ENCODE measurements at regions not wholly inside any gene's neighbourhood (a gene's known extent, or its start where the extent isn't known, plus 50 kb on each side); places are given as distances from the start of the nearest gene placed in this dataset.

DNA sequence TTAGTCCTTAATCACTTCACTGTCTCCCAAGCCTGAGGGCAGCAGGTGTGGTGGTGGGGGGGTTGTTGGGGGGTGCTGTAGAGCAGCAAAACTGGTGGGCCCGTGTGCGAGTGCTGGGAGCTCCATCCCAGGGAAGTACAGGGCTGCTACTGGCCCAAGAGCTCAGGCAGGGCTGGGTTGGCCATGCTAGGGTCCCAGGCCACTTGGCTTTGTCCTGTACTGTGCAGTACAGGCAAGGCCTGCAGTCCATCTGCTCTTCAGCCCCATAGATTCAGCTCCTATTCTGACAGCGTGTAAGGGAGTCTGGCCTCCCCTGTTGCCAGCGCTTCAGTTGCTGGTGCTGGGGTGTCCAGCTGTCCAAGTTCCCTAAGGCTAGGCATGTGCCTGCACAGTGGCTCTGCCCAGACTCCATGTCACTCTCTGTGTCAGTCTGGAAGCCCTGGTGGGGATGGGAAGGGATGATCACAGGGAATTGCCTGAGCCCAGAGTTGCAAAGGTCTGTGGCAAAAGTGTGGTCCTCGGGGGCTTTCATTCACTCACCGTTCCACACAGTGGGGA, 1261.7 kb downstream of the EFNB2 start:
- no peak overlapping the region for H3K4me3 ChIP-seq
- no peak for DNase-seq
- H3K4me1 ChIP-seq, result no peaks in the 10 kb centered on the region
- no peaks in the 10 kb centered on the region for H3K36me3 ChIP-seq
- no peak overlapping the region for H3K27ac ChIP-seq
- no peak for TF ChIP-seq CTCF (IDR thresholded peaks at IDR 0.05)
- TF ChIP-seq POLR2A (IDR thresholded peaks at IDR 0.05), result no peak
- H3K27me3 ChIP-seq, result no peaks in the 10 kb centered on the region
- intact Hi-C loops (cut with DNase I; ENCODE audit: low total_unique reads), result no loop called here
- no peaks in the 10 kb centered on the region for H3K9me3 ChIP-seq

- Histone ChIP-seq H3K4me1 (no peaks in the 10 kb centered on the region), H3K27me3 (no peaks in the 10 kb centered on the region), H3K36me3 (no peaks in the 10 kb centered on the region), H3K27ac (no peak overlapping the region), H3K4me3 (no peak overlapping the region), H3K9me3 (no peaks in the 10 kb centered on the region)
- no peak for DNase-seq
- intact Hi-C loops (cut with DNase I; ENCODE audit: low total_unique reads), result no loop called here
- TF ChIP-seq CTCF (IDR thresholded peaks at IDR 0.05) (no peak), POLR2A (IDR thresholded peaks at IDR 0.05) (no peak)
Measured at GRCh38 chr13:105272660-105273631, 1262.5 kb downstream of the EFNB2 start.

- no peak for DNase-seq
- H3K4me3 ChIP-seq, result no peak overlapping the region
- TF ChIP-seq POLR2A (IDR thresholded peaks at IDR 0.05), result no peak
- TF ChIP-seq CTCF (IDR thresholded peaks at IDR 0.05), result no peak
- H3K4me1 ChIP-seq, result no peaks in the 10 kb centered on the region
- H3K27me3 ChIP-seq, result no peaks in the 10 kb centered on the region
- H3K27ac ChIP-seq, result no peak overlapping the region
- intact Hi-C loops (cut with DNase I; ENCODE audit: low total_unique reads), result no loop called here
- no peaks in the 10 kb centered on the region for H3K9me3 ChIP-seq
- H3K36me3 ChIP-seq, result no peaks in the 10 kb centered on the region
Measured at GRCh38 chr13:105266615-105267014, 1268.8 kb downstream of the EFNB2 start.

- TF ChIP-seq CTCF (IDR thresholded peaks at IDR 0.05) (no peak), POLR2A (IDR thresholded peaks at IDR 0.05) (no peak)
- no peaks in the 10 kb centered on the region for H3K27me3 ChIP-seq
- H3K4me3 ChIP-seq, result no peak overlapping the region
- no peaks in the 10 kb centered on the region for H3K9me3 ChIP-seq
- H3K4me1 ChIP-seq, result no peaks in the 10 kb centered on the region
- H3K27ac ChIP-seq, result no peak overlapping the region
- DNase-seq, result no peak
- intact Hi-C loops (cut with DNase I; ENCODE audit: low total_unique reads), result no loop called here
- no peaks in the 10 kb centered on the region for H3K36me3 ChIP-seq
Measured at GRCh38 chr13:105262579-105262978, 1272.9 kb downstream of the EFNB2 start.

DNA sequence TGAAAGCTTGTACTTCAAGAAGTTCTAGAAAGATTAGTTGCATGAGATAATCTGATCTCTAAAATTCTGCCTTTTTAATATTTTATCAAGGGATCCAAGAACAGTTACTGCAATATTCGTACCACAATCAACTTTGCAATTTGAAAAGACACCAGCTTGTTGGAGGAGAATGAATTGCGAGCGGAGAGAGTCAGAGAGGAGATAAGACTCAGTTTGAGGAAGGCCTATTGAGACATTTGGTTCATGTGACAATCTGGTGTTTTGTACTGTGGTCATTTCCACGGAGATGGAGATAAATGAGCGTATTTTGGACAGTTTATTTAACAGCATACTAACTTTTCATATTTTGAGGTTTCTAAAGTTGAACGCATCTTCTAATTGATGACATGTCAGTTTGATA, 1276.0 kb downstream of the EFNB2 start:
- Histone ChIP-seq H3K27ac (no peak overlapping the region), H3K9me3 (no peaks in the 10 kb centered on the region), H3K4me3 (no peak overlapping the region), H3K4me1 (no peaks in the 10 kb centered on the region), H3K27me3 (no peaks in the 10 kb centered on the region), H3K36me3 (no peaks in the 10 kb centered on the region)
- no peak for DNase-seq
- intact Hi-C loops (cut with DNase I; ENCODE audit: low total_unique reads), result no loop called here
- TF ChIP-seq POLR2A (IDR thresholded peaks at IDR 0.05) (no peak), CTCF (IDR thresholded peaks at IDR 0.05) (no peak)
